Astrocyte (in vitro differentiated cells and primary cell): ENCODE measurements at regions not wholly inside any gene's neighbourhood (a gene's known extent, or its start where the extent isn't known, plus 50 kb on each side); places are given as distances from the start of the nearest gene placed in this dataset.
"Not testable (repeated sequence)": the region's sequence is repeated elsewhere in the genome, so short reads cannot be mapped to it uniquely, and the experiment has no call there.

ENCODE experiments used
- DNase-seq: peaks from one replicate; pipeline ENCODE4 v3.0.0-alpha.2; 2010; ENCODE audit warnings: low read depth
- FAIRE-seq: peaks from 2 replicates; lab custom pipeline; 2011; peaks lifted over from hg19 to GRCh38; lab: Jason Lieb, UNC
- H2AFZ ChIP-seq: 2 replicates; pipeline ENCODE4 v1.6.0; 2012; ENCODE audit warnings: low read depth, low read length, inconsistent platforms
- H3K27ac ChIP-seq: 2 replicates; pipeline ENCODE4 v1.5.1; 2011; ENCODE audit warnings: low read depth, low read length, inconsistent platforms
- H3K27me3 ChIP-seq: 2 replicates; pipeline ENCODE4 v1.6.0; 2011; ENCODE audit warnings: low read length, inconsistent platforms; ENCODE audit not compliant: insufficient read depth
- H3K36me3 ChIP-seq: 2 replicates; pipeline ENCODE4 v1.5.1; 2011; ENCODE audit warnings: low read length, inconsistent platforms; ENCODE audit not compliant: insufficient read depth
- H3K4me1 ChIP-seq: 2 replicates; pipeline ENCODE4 v1.5.1; 2011; ENCODE audit warnings: low read length, inconsistent platforms; ENCODE audit not compliant: insufficient read depth
- H3K4me2 ChIP-seq: 2 replicates; pipeline ENCODE4 v1.6.0; 2012; ENCODE audit warnings: low read length, inconsistent platforms
- H3K4me3 ChIP-seq: 2 replicates; pipeline ENCODE4 v1.5.1; 2011; ENCODE audit warnings: low read depth, mild to moderate bottlenecking, low read length, inconsistent platforms; ENCODE audit not compliant: insufficient read depth
- H3K79me2 ChIP-seq: 2 replicates; pipeline ENCODE4 v1.6.0; 2012; ENCODE audit warnings: mild to moderate bottlenecking, low read length, inconsistent platforms; ENCODE audit not compliant: insufficient read depth
- H3K9ac ChIP-seq: 2 replicates; pipeline ENCODE4 v1.6.0; 2012; ENCODE audit warnings: mild to moderate bottlenecking, low read length, inconsistent platforms
- H3K9me3 ChIP-seq: 2 replicates; pipeline ENCODE4 v1.5.1; 2012; ENCODE audit warnings: low read depth, mild to moderate bottlenecking, low read length, inconsistent platforms; ENCODE audit not compliant: insufficient read depth
- H4K20me1 ChIP-seq: 2 replicates; pipeline ENCODE4 v1.6.0; 2012; ENCODE audit warnings: low read length, inconsistent platforms; ENCODE audit not compliant: insufficient read depth
- H3K27ac Mint-ChIP-seq: one replicate; pipeline ENCODE4 v1.8.0; 2021; ENCODE audit warnings: mild to moderate bottlenecking, mixed read lengths; ENCODE audit not compliant: unreplicated experiment
- H3K27me3 Mint-ChIP-seq: one replicate; pipeline ENCODE4 v1.8.0; 2021; ENCODE audit warnings: low read depth, mixed read lengths; ENCODE audit not compliant: unreplicated experiment
- H3K36me3 Mint-ChIP-seq: one replicate; pipeline ENCODE4 v1.8.0; 2021; ENCODE audit warnings: low read depth, mixed read lengths; ENCODE audit not compliant: unreplicated experiment
- H3K4me1 Mint-ChIP-seq: one replicate; pipeline ENCODE4 v1.8.0; 2021; ENCODE audit warnings: low read depth, mixed read lengths; ENCODE audit not compliant: unreplicated experiment
- H3K4me3 Mint-ChIP-seq: one replicate; pipeline ENCODE4 v1.8.0; 2021; ENCODE audit warnings: mild to moderate bottlenecking, moderate library complexity, mixed read lengths; ENCODE audit not compliant: unreplicated experiment
- H3K9me3 Mint-ChIP-seq: one replicate; pipeline ENCODE4 v1.8.0; 2021; ENCODE audit warnings: mild to moderate bottlenecking, mixed read lengths; ENCODE audit not compliant: unreplicated experiment
- CTCF ChIP-seq: IDR thresholded peaks from 2 replicates; pipeline ENCODE4 v1.5.1; 2011; ENCODE audit warnings: low read depth, mild to moderate bottlenecking, inconsistent platforms, low read length, moderate library complexity; ENCODE audit not compliant: insufficient read depth

- H3K79me2 ChIP-seq, H3K27me3 ChIP-seq, DNase-seq, H3K27ac ChIP-seq, H3K27ac Mint-ChIP-seq, H3K9me3 Mint-ChIP-seq, H3K36me3 ChIP-seq, H4K20me1 ChIP-seq, H3K36me3 Mint-ChIP-seq, H3K9me3 ChIP-seq, H3K4me3 ChIP-seq, H3K4me2 ChIP-seq, H3K4me1 ChIP-seq, H3K4me3 Mint-ChIP-seq, H3K4me1 Mint-ChIP-seq, H3K9ac ChIP-seq, H2AFZ ChIP-seq: not testable (repeated sequence)
- FAIRE-seq: peak; percentile 13
- H3K27me3 Mint-ChIP-seq: peaks cover 23% of the 10 kb centered on the region
Observed at GRCh38 chr6:167216390-167217050, 58.7 kb upstream of the GPR31 start.

- H3K27me3 ChIP-seq, H3K4me3 Mint-ChIP-seq, H2AFZ ChIP-seq, H4K20me1 ChIP-seq, H3K9ac ChIP-seq, H3K9me3 ChIP-seq, H3K4me3 ChIP-seq, H3K4me1 ChIP-seq, H3K4me2 ChIP-seq, DNase-seq, H3K36me3 ChIP-seq, H3K79me2 ChIP-seq, H3K36me3 Mint-ChIP-seq, H3K27ac Mint-ChIP-seq, H3K4me1 Mint-ChIP-seq, H3K9me3 Mint-ChIP-seq, H3K27ac ChIP-seq, FAIRE-seq: not testable (repeated sequence)
- H3K27me3 Mint-ChIP-seq: peaks cover 26% of the 10 kb centered on the region
Observed at GRCh38 chr6:167217073-167217472, 59.3 kb upstream of the GPR31 start.

- peak; percentile 41 for FAIRE-seq
- H3K36me3 Mint-ChIP-seq: not testable (repeated sequence)
Observed at GRCh38 chr6:167217951-167218759, 60.4 kb upstream of the GPR31 start.

GRCh38 chr6:167219079-167219478 lies 61.3 kb upstream of the GPR31 start:
- not testable (repeated sequence) for H3K4me1 Mint-ChIP-seq, H3K4me3 Mint-ChIP-seq, H3K4me1 ChIP-seq, H3K9me3 Mint-ChIP-seq, H3K9ac ChIP-seq, H3K4me3 ChIP-seq, H3K36me3 Mint-ChIP-seq, H3K27me3 ChIP-seq, H4K20me1 ChIP-seq, H3K9me3 ChIP-seq, H2AFZ ChIP-seq, H3K4me2 ChIP-seq, H3K36me3 ChIP-seq, FAIRE-seq, H3K79me2 ChIP-seq, H3K27ac Mint-ChIP-seq, H3K27ac ChIP-seq, DNase-seq
- H3K27me3 Mint-ChIP-seq: peaks cover 21% of the 10 kb centered on the region

More at GRCh38 chr6:167217951-167218759, 60.4 kb upstream of the GPR31 start:
- H2AFZ ChIP-seq, H3K27ac ChIP-seq, H3K9me3 Mint-ChIP-seq, H3K4me2 ChIP-seq, H3K4me1 Mint-ChIP-seq, H3K27me3 ChIP-seq, H3K79me2 ChIP-seq, H3K9ac ChIP-seq, H3K36me3 ChIP-seq, H3K27ac Mint-ChIP-seq, H3K4me3 ChIP-seq, H3K9me3 ChIP-seq, H3K4me1 ChIP-seq, H3K4me3 Mint-ChIP-seq, H4K20me1 ChIP-seq: not testable (repeated sequence)
- DNase-seq: peak; percentile 12
- H3K27me3 Mint-ChIP-seq: peaks cover 22% of the 10 kb centered on the region
- peak; percentile 19 for TF ChIP-seq CTCF
